HFF-Myc (cell line): ENCODE measurements at regions not wholly inside any gene's neighbourhood (a gene's known extent, or its start where the extent isn't known, plus 50 kb on each side); places are given as distances from the start of the nearest gene placed in this dataset.

Experiments used
- DNase-seq: peaks from one replicate; pipeline ENCODE4 v3.0.0-alpha.2; 2011; ENCODE audit warnings: low read depth; ENCODE audit errors: extremely low read depth
- H3K4me3 ChIP-seq: replicated peaks from 2 replicates; pipeline ENCODE4 v1.5.1; 2011; ENCODE audit warnings: low read depth, mild to moderate bottlenecking, control low read depth, low read length
- CTCF ChIP-seq: IDR thresholded peaks from 2 replicates; pipeline ENCODE4 v1.5.1; 2012; ENCODE audit warnings: mild to moderate bottlenecking, low read depth, low read length, control low read depth; ENCODE audit errors: missing control alignments

DNA sequence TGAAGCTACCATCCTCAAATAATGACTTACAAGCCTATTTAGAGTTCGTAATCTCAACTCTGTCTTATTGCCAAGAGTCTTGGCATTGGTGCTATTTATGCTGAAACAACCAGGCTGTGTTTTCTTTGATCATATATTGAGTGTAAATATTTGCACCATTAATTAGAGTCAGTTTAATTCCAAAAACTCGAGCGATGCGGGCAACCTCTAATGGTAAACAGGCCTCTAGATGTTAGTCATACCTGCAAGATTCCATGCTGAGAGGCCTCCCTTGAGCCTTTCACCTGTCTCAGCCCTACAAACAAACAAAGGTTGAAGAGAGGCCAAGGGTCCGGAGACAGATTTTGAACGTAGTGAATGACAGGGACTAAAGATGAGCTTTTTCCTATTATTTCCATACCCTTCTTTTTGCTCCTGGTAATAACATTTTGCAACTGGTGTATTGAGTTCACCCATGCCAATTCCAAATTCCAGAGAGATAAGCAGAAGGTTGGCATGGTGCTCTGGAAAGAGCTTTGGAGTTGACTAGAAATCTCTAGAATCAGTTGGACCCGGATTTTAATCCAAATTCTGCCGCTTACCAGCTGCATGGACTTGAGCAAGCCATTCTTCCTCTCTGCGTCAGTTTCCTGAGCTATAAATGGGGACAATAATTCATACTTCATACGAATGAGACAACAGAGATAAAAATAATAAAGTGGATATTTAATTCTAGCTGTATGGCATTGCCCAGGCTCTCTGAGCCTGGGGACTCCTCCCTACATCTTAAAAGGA lies 99.1 kb upstream of the ANO1 start:
- no peak for DNase-seq
- no peak overlapping the region for H3K4me3 ChIP-seq
- no peak for TF ChIP-seq CTCF

DNA sequence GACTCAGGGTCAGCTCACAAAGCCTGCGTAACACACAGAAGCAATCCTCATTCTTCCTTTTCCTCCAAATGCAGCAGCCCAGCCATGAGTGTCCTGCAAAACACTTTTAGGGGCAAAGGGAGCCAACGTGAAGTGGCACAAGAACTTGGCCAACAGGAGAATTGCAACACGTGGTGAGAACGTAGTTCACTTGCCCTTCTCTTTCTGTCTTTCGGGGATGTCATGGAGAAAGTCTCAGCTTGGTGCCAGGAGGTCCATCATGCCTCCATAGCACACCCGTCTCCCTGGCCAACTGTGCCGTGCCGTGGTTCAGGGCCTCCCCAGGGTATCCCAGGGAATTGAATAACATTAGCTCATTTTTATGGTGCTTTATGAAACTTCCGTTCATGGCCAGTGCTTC lies 98.5 kb upstream of the ANO1 start:
- TF ChIP-seq CTCF: no peak
- H3K4me3 ChIP-seq: no peak overlapping the region
- no peak for DNase-seq

- no peak overlapping the region for H3K4me3 ChIP-seq
- TF ChIP-seq CTCF: no peak
- no peak for DNase-seq
Observed at GRCh38 chr11:69981119-69981784, 96.9 kb upstream of the ANO1 start.

- TF ChIP-seq CTCF: no peak
- DNase-seq: no peak
- H3K4me3 ChIP-seq: no peak overlapping the region
Observed at GRCh38 chr11:69982690-69983570, 95.2 kb upstream of the ANO1 start.

- no peak overlapping the region for H3K4me3 ChIP-seq
- DNase-seq: no peak
- TF ChIP-seq CTCF: no peak
Observed at GRCh38 chr11:69983571-69983877, 94.6 kb upstream of the ANO1 start.

- no peak overlapping the region for H3K4me3 ChIP-seq
- TF ChIP-seq CTCF: no peak
- DNase-seq: no peak
Observed at GRCh38 chr11:69983897-69984438, 94.1 kb upstream of the ANO1 start.
